Stimulated activated CD8-positive, alpha-beta memory T cell treated with anti-CD3 and anti-CD28 coated beads, Interleukin-7, amount 100 ng/mL, for 48 hours (primary cell): ENCODE measurements at regions not wholly inside any gene's neighbourhood (a gene's known extent, or its start where the extent isn't known, plus 50 kb on each side); places are given as distances from the start of the nearest gene placed in this dataset.

ENCODE experiments used
- DNase-seq, 2 donors: peaks; one replicate each; pipeline ENCODE4 v3.0.0-alpha.2; 2020; ENCODE audit warnings: low read depth in 1 of 2; ENCODE audit errors: extremely low read depth in 1 of 2

- DNase-seq, result no peak
Measured at GRCh38 chr15:79656151-79657000, 224.2 kb downstream of the MINAR1 start.

GRCh38 chr15:79657722-79658121 is 225.6 kb downstream of the MINAR1 start:
- DNase-seq, result no peak

- DNase-seq, result no peak
Measured at GRCh38 chr15:79659691-79660090, 227.6 kb downstream of the MINAR1 start.

- no peak for DNase-seq
Measured at GRCh38 chr15:79661411-79661810, 229.3 kb downstream of the MINAR1 start.

- DNase-seq, result peak in 1 of 2 donors; percentile 3
Measured at GRCh38 chr15:79673416-79674123, 223.2 kb downstream of the MTHFS start.

GRCh38 chr15:79674124-79674465 is 222.7 kb downstream of the MTHFS start:
- DNase-seq, result no peak

GRCh38 chr15:79675982-79676381 is 220.8 kb downstream of the MTHFS start:
- no peak for DNase-seq

GRCh38 chr15:79676621-79677020 is 220.2 kb downstream of the MTHFS start:
- DNase-seq, result no peak

GRCh38 chr15:79677241-79677640 is 219.6 kb downstream of the MTHFS start:
- no peak for DNase-seq

GRCh38 chr15:79678032-79678701 is 218.6 kb downstream of the MTHFS start:
- DNase-seq, result no peak

- DNase-seq, result no peak
Measured at GRCh38 chr15:79680720-79681119, 216.1 kb downstream of the MTHFS start.

GRCh38 chr15:79682285-79682684 is 214.5 kb downstream of the MTHFS start:
- no peak for DNase-seq

GRCh38 chr15:79682851-79683288 is 213.9 kb downstream of the MTHFS start:
- no peak for DNase-seq

GRCh38 chr15:79689030-79689429 is 207.8 kb downstream of the MTHFS start:
- DNase-seq, result no peak

- no peak for DNase-seq
Measured at GRCh38 chr15:79700951-79701480, 195.8 kb downstream of the MTHFS start.

- DNase-seq, result no peak
Measured at GRCh38 chr15:79702621-79703020, 194.2 kb downstream of the MTHFS start.

- DNase-seq, result no peak
Measured at GRCh38 chr15:79721256-79721655, 175.6 kb downstream of the MTHFS start.

GRCh38 chr15:79724312-79724711 is 172.5 kb downstream of the MTHFS start:
- no peak for DNase-seq

- DNase-seq, result no peak
Measured at GRCh38 chr15:79724804-79725203, 172.0 kb downstream of the MTHFS start.

GRCh38 chr15:79728867-79729266 is 167.9 kb downstream of the MTHFS start:
- no peak for DNase-seq

- DNase-seq, result no peak
Measured at GRCh38 chr15:79736435-79737000, 160.3 kb downstream of the MTHFS start.
